Muscle of arm (tissue), 1 donor: ENCODE measurements at regions not wholly inside any gene's neighbourhood (a gene's known extent, or its start where the extent isn't known, plus 50 kb on each side); places are given as distances from the start of the nearest gene placed in this dataset.
"Not testable (repeated sequence)": the region's sequence is repeated elsewhere in the genome, so short reads cannot be mapped to it uniquely, and the experiment has no call there.

Source experiments
- DNase-seq: peaks from one replicate; pipeline ENCODE4 v3.0.0-alpha.2; 2013

DNA sequence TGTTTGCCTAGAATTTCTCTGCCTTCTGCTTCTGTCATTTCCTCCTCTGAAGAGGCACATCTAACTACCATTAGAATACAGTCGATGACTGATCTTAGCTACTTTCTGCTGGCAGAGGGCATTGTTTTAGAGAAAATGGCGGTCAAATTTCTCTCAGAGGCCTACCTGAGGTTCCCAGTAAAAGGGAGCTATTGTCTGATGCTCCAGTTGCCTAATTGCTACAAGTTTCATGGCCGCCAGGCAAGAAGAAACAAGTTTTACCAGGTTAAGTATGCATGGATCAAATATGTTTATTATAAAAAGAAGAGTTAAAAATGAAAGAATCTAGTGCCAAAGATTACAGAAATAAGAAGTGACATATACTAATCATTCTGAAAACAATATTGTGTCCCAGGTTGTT lies 416.6 kb downstream of the DSC3 start:
- no peak for DNase-seq

DNA sequence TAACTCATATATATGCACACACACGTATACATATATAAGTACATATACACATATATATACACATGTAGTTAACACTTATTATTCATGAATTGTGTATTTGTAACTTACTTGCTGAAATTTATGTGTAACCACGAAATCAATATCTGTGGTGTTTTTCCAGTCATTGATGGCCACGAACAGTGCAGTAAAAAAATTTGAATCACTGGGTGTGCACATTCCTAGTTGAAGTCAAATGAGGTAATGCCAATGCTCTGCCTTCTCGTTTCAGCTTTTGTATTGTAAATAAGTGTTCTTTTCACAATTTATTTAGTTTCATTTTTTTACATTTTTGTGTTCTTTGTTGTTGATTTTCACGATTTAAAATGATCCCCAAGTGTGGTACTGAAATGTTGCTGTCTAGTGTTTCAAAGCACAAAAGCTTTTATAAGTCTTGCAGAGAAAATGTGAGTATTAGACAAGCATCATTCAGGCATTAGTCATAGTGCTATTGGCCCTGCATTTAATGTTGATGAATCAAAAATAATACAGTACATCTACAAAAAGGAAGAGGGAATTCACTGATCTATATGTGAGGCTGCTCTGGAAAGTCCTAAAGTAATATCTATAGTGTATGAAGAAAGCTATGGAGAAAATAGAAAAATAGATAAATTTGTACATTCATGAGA lies 419.0 kb downstream of the DSC3 start:
- DNase-seq, result no peak

DNA sequence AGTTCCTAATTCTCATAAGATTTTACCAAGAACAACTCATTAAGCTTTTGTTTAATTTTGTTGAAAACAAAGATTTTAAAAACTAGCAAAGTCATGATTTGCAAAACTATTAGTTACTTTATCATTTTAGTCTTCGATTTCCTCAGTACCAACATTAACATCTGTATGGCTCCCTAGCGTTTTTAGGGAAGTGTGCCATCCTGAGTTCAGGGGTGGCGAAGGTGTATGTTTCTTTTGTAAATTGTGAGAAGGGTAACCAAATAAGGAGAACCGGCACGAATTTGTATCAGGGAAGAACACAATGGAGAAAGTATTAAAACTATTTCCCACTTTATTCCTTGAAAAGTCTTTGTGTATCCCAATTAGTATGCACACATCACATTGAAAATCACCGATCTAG lies 419.9 kb downstream of the DSC3 start:
- DNase-seq, result no peak

DNA sequence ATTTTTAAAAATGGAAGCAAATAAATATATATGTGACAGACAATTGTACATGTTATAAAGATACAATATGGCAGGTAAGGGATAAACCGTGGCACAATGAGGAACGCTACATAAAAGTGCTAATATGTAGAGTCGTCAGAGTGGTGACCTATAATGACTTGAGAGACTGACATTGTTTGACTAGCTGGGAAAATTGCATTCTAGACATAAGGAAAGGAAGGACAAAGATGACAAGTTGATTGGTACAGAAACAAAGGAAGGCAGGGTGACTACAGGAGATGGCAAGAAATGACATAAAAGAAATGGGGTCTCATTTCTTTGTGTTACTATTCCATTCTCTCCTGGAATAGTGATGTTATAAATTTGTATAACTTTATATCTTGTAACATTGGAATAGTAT lies 420.4 kb downstream of the DSC3 start:
- DNase-seq, result no peak

DNA sequence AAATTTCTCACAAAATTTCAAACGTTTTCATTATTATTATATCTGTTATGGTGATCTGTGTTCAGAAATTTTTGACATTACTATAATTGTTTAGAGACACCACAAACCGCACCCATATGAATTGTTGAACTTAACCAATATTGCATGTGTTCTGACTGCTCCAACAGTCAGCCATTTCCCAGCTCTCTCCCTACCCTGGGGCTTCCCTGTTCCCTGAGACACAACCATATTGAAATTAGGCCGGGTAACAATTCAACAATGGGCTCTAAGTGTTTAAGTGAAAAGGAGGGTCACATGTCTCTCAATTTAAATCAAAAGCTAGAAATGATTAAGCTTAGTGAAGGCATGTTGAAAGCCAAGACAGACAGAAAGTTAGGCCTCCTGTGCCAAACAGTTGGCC lies 424.0 kb downstream of the DSC3 start:
- DNase-seq, result no peak

DNA sequence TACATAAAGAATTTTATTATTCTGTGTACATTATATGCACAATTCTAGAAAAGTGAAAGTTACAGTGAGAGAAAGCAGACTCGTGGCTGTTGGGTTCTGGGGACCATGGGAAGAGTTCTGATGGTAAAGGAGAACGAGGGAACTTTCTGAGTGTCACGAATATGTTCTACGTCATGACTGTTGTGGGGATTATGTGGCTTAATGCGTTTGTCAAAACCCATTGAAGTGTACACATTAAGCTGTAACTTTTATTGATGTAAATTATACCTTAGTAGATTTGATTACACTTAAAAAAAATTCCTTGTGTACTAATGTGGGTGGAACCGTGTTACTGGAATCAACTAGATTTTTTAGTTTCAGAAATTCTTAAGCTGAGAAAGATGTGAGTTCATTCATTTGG lies 426.1 kb downstream of the DSC3 start:
- DNase-seq, result no peak

DNA sequence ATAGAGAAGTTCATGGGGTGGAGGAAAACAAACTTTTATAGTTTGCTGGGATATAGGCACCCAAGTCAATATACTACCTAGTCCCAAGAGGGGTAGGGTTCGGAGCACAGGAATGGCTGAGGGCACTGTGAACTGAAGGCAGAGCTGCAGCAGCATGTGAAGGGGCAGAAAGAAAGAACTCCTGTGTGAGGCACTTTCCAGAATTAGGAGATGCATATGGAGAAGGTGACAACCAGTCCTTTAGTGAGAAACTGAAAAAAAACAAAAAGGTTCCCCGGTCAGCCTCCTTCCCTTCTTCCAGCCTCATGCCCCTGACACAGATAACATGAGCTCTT lies 429.1 kb downstream of the DSC3 start:
- no peak for DNase-seq

DNA sequence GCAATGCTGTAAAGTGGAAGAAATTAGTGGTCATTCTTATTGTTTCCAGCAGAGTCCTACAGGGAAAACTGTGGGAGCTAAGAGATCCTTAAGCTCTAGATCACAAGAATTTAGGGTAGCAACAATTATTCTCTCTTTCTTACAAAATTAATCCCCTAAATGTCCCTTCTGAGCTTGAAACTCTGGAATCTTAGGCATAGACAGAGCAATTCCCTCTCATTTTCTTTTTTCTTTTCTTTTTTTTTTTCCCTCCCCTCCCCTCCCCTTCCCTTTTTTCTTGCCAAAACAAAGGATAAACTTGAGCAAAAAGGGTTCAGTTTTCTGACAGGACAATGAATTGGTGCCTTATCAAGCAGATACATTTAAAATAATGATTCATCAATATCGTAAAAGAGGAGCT lies 441.0 kb downstream of the DSC3 start:
- no peak for DNase-seq

DNA sequence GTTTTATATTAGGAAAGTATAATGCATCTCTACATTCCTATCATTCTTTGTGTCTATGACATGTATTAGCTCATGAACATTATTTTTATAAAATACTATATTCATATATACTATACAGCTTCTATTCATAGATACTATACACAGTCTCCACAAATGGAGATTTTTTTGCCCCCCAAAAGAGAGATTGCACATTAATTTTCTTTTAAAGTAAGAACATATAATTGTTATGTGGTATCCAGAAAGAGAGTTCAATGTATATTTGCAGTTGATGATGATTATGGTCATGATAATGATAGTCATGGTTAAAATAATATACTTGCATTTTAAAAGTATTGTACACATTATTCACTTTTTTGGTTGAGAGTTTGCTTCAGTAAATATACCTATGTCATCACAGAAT lies 445.3 kb downstream of the DSC3 start:
- no peak for DNase-seq

DNA sequence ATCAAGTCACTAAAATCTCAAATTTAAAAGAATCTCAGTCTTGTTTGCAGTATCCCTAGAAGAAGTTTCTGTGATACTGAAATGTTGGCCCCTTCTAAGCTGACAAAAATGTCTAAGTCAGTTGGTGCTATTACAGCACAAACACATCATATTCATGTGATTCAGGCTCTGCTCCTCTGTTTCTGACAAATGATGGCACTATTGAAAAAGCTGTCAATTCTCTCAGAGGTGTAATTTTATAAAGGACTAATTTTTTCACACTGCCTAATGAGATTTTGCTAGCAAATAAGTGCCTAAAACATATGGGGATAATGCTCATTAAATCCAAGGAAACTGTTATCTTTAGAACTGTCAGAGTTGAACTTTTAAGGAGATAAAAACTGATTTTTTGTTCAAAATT lies 445.9 kb downstream of the DSC3 start:
- no peak for DNase-seq

DNA sequence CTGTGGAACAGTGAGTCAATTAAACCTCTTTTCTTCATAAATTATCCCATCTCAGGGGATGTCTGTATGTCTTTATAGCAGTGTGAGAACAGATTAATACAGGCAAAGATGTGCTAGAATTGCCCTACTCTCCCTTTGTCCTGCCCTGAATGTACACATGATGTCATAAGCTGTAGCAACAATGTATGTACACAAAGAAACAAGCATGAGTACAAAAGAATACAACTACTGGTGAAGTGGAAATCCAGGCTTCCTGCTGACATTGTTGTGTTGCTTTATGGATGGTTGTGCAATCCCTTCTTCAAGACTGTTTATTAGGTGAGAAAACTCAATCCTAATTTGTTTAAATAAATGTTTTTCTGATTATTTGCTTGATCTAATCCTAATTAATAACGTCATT lies 446.6 kb downstream of the DSC3 start:
- DNase-seq, result no peak

DNA sequence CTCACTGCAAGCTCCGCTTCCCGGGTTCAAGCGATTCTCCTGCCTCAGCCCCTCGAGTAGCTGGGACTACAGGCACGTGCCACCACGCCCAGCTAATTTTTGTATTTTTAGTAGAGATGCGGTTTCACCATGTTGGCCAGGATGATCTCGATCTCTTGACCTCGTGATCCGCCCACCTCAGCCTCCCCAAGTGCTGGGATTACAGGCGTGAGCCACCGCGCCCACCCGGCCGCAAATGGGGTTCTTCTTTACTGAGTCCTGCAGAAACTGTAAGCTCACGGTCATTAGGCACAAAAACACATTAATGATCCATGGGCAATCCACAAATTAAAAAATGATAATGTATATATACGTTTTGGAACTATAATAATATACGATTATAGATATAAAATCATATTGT lies 447.6 kb downstream of the DSC3 start:
- DNase-seq, result not testable (repeated sequence)

DNA sequence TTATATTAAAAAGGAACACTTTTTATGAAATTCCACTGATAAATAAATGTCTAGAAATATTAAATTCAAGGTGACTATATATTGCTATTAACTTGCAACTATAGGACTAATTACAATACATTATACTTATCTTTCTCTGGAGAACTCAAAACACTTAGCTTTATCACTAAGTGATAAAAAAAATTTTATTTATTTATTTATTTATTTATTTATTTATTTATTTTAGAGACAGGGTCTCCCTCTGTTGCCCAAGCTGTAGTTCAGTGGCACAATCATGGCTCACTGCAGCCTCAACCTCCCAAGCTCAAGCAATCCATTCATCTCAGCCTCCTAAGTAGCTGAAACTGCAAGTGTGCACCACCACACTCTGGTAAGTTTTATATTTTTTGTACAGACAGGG lies 451.1 kb downstream of the DSC3 start:
- no peak for DNase-seq

DNA sequence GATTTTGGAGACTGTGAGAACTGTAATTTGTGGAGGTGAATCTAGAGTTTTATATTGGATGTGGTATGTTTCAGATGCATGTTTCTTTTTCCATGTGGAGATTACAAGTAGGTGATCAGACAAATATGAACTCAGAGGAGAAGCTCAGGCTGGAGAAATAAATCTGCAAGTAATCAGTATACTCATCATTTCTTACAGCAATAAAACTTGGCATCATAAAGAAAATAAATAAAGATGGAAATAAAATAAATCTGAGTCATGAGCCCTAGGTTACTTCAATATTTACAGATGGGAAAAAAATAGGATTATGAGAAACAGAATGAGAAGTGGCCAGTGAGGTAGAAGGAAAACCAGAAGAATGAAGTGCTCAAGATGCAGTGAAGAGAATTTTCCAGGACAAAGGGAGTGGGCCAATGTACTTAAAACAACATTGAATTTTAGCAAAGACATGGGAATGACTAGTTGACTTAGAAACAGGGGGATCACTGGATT lies 453.8 kb downstream of the DSC3 start:
- peak; percentile 2 for DNase-seq

DNA sequence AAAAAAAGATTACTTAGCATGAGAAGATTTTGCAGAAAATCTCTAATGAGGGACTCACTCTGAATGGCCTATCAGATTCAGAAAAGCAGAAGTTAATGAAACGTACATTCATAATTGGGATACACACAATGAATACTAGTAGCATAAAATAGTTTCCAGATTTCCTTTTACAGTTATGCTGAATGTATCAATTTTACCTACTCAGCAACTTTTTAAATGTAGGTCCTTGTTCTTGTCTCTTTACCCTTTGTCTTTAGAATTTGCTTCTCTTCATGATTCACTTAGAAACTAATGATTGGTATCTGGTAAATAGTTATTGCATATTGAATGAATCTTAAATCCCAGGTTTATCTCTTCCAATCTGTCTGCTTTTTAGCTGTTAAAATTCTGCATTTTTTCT lies 458.8 kb downstream of the DSC3 start:
- DNase-seq, result no peak

DNA sequence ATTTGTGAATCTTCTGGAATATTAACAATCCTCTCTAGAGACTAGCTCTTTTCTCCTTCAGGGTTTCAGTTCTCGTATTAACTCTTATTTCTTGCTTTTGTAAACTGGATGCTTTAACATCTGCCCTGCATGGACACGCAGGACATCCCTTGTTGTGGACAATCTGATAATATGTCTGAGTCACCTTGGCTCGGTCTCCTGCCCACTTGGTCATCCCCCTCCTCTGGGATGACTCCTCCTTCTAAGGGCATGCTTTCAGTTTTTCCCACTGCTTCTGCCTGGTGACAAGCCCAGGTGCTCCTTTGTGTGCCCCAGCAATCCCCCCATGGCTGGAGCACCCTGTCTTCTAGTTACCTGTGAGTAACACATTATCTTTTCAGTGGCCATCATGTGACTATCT lies 460.5 kb downstream of the DSC3 start:
- no peak for DNase-seq

DNA sequence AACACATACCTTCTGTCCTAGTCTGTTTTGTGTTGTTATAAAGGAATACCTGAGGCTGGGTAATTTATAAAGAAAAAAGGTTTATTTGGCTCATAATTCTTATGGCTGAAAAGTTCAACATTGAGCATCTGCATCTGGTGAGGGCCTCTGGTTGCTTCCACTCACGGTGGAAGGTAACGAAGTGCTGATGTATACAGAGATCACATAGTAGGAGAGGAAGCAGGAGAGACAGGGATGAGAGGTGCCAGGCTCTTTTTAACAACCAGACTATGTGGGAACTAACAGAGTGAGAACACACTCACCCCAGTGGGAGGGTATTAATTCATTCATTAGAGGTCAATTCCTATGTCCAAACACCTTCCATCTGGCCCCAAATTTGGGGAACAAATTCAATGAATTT lies 463.8 kb downstream of the DSC3 start:
- DNase-seq, result no peak

DNA sequence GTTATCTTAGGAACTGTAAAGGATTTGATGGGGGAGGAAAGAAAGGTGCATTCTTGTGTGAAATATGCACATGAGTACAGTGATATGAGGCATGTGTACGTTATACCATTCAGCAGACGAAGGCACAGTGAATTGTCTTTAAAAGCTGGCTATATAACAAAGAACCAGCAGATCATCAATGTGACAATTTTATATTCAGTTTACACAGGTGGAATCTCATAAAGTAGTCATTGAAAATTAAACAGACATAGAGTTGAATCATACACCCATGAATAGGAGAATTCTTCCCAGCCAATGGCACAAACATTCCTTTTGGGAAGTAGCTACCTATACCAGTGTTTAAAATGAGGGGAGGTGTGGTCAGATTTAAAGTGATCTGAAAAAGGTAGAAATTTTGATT lies 470.3 kb downstream of the DSC3 start:
- no peak for DNase-seq

DNA sequence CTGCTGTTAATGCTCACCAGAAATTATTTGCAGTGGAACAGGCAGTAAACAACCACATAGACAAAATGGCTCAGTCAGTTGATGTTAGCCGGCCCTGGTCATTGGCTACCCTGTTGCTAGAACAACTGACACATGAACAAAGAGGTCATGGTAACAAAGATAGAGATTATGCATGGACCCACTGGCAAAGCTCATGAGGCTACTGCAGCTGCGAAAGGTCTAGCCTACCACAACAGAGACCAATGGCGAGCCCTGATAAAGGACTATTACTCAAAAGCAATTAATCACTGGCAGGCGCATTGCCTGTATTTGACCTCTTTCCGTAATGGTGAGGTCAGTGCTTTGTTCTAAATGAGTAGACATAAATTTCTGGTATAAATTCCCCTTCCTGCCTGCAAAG lies 474.2 kb downstream of the DSC3 start:
- DNase-seq, result no peak

DNA sequence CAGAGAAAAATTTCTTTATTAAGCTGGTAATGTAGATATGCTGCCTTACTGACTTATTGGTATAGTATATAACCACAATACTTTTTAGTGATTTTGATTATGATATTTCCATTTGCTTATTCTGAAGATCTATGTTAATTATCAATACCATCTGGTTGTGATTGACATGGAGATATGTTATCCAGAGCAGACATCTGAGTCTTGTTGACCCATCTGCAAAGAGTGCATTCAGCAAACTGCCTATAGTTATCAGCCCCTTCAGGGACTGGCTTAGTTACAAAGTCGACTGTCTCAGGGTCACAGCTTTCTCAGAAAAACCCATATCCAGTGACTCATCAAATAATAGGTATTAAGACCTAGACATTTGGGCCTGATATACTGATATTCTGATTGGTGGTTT lies 475.7 kb downstream of the DSC3 start:
- no peak for DNase-seq

DNA sequence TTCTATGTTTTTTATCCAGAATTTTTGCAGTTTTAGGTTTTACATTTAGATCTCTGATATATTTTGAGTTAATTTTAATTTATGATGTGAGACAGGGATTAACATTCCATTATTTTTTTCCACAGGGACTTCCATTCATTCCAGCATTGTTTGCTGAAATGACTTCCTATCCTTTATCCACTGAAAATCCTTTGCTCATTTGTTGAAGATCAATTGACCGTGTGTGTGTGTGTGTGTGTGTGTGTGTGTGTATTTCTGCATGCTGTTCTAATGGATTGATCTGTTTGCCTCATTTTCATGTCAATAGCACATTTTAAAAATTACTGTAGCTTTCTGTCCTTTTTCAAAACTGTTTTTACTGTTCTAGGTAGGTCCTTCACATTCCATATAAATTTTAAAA lies 480.3 kb downstream of the DSC3 start:
- no peak for DNase-seq

DNA sequence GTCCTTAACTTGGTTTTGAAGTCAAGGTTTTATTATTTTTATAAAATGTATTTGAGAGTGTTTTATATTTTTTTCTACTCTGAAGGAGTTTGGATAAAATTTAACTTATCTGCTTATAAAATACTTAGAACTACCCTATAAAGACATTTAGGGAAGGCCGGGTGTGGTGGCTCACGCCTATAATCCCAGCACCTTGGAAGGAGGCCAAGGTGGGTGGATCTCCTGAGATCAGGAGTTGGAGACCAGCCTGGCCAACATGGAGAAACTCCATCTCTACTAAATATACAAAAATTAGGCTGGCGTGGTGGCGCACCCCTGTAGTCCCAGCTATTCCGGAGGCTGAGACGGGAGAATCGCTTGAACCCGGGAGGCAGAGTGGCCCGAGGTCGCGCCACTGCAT lies 486.4 kb downstream of the DSC3 start:
- DNase-seq, result no peak

DNA sequence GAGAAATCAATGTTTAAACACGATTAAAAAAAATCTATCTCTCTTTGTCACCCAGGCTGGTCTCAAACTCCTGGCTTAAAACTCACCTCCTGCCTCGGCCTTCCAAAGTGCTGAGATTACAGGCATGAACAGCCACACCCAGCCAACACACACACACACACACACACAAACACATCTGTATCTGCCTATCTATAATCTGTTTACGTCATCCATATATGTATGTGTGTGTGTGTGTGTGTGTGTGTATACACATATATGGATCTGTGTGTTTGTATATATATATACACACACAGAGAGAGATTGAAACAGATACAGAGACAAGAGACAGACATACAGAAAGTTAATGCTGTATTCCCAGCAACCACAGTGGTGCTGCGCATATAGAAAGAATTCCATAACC lies 497.1 kb downstream of the DSC3 start:
- DNase-seq, result no peak

DNA sequence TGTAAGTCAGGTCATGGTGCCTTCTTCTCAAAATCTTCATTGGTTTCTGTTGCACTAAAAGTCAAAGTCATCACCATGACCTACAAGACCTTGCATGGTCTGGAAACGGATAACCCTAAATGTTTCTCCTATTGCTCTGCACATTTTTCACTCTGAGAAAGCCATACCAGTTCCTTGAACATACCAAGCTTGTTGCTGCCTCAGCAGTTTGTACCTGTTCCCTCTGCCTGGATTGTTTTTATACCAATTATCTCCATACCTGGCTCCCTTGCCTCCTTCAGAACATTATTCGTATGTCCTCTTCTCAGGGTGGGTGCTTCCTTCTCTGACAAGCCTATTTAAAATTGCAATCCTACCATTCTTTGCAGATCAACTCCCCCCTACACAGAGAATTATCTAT lies 498.4 kb downstream of the DSC3 start:
- DNase-seq, result no peak

DNA sequence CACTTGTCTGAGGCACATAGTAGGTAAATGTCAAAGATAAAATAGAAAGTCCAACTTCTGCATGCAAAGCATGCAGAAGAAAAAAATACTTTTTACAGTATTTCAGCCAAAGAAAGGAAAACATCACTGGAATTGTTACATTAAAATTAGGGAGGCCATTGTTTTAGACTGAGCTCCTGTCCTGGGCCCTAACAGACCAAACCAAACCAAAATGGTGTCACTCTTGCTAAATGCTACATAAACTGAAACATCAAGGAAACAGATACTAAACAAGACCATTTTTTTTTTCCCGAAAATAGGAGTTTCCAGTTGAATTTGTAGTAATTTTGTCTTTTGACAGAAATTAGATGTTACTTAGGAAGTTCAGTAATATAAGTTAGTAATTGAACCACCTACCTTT lies 508.8 kb downstream of the DSC3 start:
- no peak for DNase-seq
